Skeletal muscle cell (primary cell): ENCODE measurements at regions not wholly inside any gene's neighbourhood (a gene's known extent, or its start where the extent isn't known, plus 50 kb on each side); places are given as distances from the start of the nearest gene placed in this dataset.

ENCODE experiments used
- DNase-seq: peaks from one replicate; pipeline ENCODE4 v3.0.0-alpha.2; 2010; ENCODE audit warnings: low read depth
- H3K4me3 ChIP-seq: 2 replicates; pipeline ENCODE4 v1.5.1; 2011; ENCODE audit warnings: low read depth, mild to moderate bottlenecking, control low read depth, low read length, moderate library complexity

- DNase-seq: no peak
- H3K4me3 ChIP-seq: no peak overlapping the region
Observed at GRCh38 chr4:162954976-162955375, 211.7 kb downstream of the NAF1 start.

- H3K4me3 ChIP-seq: no peak overlapping the region
- no peak for DNase-seq
Observed at GRCh38 chr4:162952232-162952631, 214.5 kb downstream of the NAF1 start.

GRCh38 chr4:162945713-162946112 is 221.0 kb downstream of the NAF1 start:
- H3K4me3 ChIP-seq: no peak overlapping the region
- DNase-seq: no peak

GRCh38 chr4:162943263-162943662 is 223.4 kb downstream of the NAF1 start:
- no peak overlapping the region for H3K4me3 ChIP-seq
- DNase-seq: no peak

GRCh38 chr4:162938738-162939485 is 227.8 kb downstream of the NAF1 start:
- H3K4me3 ChIP-seq: no peak overlapping the region
- DNase-seq: no peak

GRCh38 chr4:162935214-162935613 is 231.5 kb downstream of the NAF1 start:
- no peak overlapping the region for H3K4me3 ChIP-seq
- DNase-seq: no peak

- H3K4me3 ChIP-seq: no peak overlapping the region
- DNase-seq: no peak
Observed at GRCh38 chr4:162931286-162931685, 235.4 kb downstream of the NAF1 start.

- no peak overlapping the region for H3K4me3 ChIP-seq
- DNase-seq: no peak
Observed at GRCh38 chr4:162921178-162921785, 245.4 kb downstream of the NAF1 start.

GRCh38 chr4:162920649-162921048 is 246.0 kb downstream of the NAF1 start:
- H3K4me3 ChIP-seq: no peak overlapping the region
- no peak for DNase-seq

- H3K4me3 ChIP-seq: no peak overlapping the region
- no peak for DNase-seq
Observed at GRCh38 chr4:162912482-162912881, 254.2 kb downstream of the NAF1 start.

GRCh38 chr4:162911349-162911748 is 255.3 kb downstream of the NAF1 start:
- no peak for DNase-seq
- no peak overlapping the region for H3K4me3 ChIP-seq

GRCh38 chr4:162909952-162910351 is 256.7 kb downstream of the NAF1 start:
- no peak for DNase-seq
- no peak overlapping the region for H3K4me3 ChIP-seq

- no peak for DNase-seq
- no peak overlapping the region for H3K4me3 ChIP-seq
Observed at GRCh38 chr4:162894387-162894786, 272.3 kb downstream of the NAF1 start.

GRCh38 chr4:162891788-162892707 is 274.6 kb downstream of the NAF1 start:
- H3K4me3 ChIP-seq: no peak overlapping the region
- no peak for DNase-seq

GRCh38 chr4:162878096-162878495 is 288.6 kb downstream of the NAF1 start:
- no peak overlapping the region for H3K4me3 ChIP-seq
- DNase-seq: no peak

GRCh38 chr4:162874748-162875147 is 291.9 kb downstream of the NAF1 start:
- no peak overlapping the region for H3K4me3 ChIP-seq
- DNase-seq: no peak

- no peak for DNase-seq
- no peak overlapping the region for H3K4me3 ChIP-seq
Observed at GRCh38 chr4:162871990-162872389, 294.7 kb downstream of the NAF1 start.

GRCh38 chr4:162869157-162869556 is 297.5 kb downstream of the NAF1 start:
- DNase-seq: no peak
- H3K4me3 ChIP-seq: no peak overlapping the region

- DNase-seq: no peak
- H3K4me3 ChIP-seq: no peak overlapping the region
Observed at GRCh38 chr4:162866565-162866964, 300.1 kb downstream of the NAF1 start.

- DNase-seq: no peak
- no peak overlapping the region for H3K4me3 ChIP-seq
Observed at GRCh38 chr4:162865102-162865501, 301.6 kb downstream of the NAF1 start.
